Small intestine (tissue), 7 donors: ENCODE measurements at regions not wholly inside any gene's neighbourhood (a gene's known extent, or its start where the extent isn't known, plus 50 kb on each side); places are given as distances from the start of the nearest gene placed in this dataset.
A peak's percentile ranks its signal among the peaks of the same experiment; 100 is the strongest.

Experiments
- DNase-seq, 2 donors: peaks; one replicate each; pipeline versions ENCODE4 v3.0.0 to v3.0.0-alpha.2; 2013
- FAIRE-seq: peaks from 2 replicates; lab custom pipeline; 2012; peaks lifted over from hg19 to GRCh38; lab: Jason Lieb, UNC
- H3K27ac ChIP-seq, 3 donors: one replicate each; pipeline ENCODE4 v1.5.1; 2013; ENCODE audit warnings: low read length in 2 of 3, mild to moderate bottlenecking in 2 of 3, control low read depth in 1 of 3, inconsistent platforms in 1 of 3, low read depth in 1 of 3, moderate library complexity in 1 of 3
- H3K27me3 ChIP-seq, 3 donors: one replicate each; pipeline ENCODE4 v1.6.1; 2013; ENCODE audit warnings: low read length in 3 of 3, inconsistent platforms in 1 of 3; ENCODE audit not compliant: control insufficient read depth in 3 of 3, insufficient read depth in 3 of 3
- H3K36me3 ChIP-seq, 3 donors: one replicate each; pipeline ENCODE4 v1.6.1; 2013; ENCODE audit warnings: low read length in 3 of 3, inconsistent platforms in 1 of 3, low read depth in 1 of 3, mild to moderate bottlenecking in 1 of 3, moderate library complexity in 1 of 3; ENCODE audit not compliant: control insufficient read depth in 3 of 3, insufficient read depth in 2 of 3
- H3K4me1 ChIP-seq, 3 donors: one replicate each; pipeline ENCODE4 v1.6.1; 2013; ENCODE audit warnings: low read length in 2 of 3, inconsistent platforms in 1 of 3, low read depth in 1 of 3, mild to moderate bottlenecking in 1 of 3, moderate library complexity in 1 of 3; ENCODE audit not compliant: control insufficient read depth in 3 of 3, insufficient read depth in 2 of 3
- H3K4me3 ChIP-seq, 3 donors: one replicate each; pipeline ENCODE4 v1.5.1; 2013; ENCODE audit warnings: low read length in 3 of 3, control low read depth in 1 of 3, inconsistent platforms in 1 of 3, low read depth in 1 of 3, mild to moderate bottlenecking in 1 of 3, moderate library complexity in 1 of 3
- H3K9me3 ChIP-seq, 2 donors: one replicate each; pipeline ENCODE4 v1.6.1; 2013; ENCODE audit warnings: low read depth in 1 of 2, low read length in 1 of 2; ENCODE audit not compliant: control insufficient read depth in 2 of 2, insufficient read depth in 1 of 2
- WGBS, 3 donors: extraction: QIAGEN DNeasy Blood & Tissue Kit; methylation state at CpG; one replicate each; pipeline ENCODE4 v1.1.7; 2013; 5-methylcytosine and 5-hydroxymethylcytosine counted together
- donor health status: healthy with polysubstance abuse.
- donor health status: control.
- donor health status: control.
- donor health status: Bipolar disorder and iron deficiency.
- donor health status: healthy.

DNA sequence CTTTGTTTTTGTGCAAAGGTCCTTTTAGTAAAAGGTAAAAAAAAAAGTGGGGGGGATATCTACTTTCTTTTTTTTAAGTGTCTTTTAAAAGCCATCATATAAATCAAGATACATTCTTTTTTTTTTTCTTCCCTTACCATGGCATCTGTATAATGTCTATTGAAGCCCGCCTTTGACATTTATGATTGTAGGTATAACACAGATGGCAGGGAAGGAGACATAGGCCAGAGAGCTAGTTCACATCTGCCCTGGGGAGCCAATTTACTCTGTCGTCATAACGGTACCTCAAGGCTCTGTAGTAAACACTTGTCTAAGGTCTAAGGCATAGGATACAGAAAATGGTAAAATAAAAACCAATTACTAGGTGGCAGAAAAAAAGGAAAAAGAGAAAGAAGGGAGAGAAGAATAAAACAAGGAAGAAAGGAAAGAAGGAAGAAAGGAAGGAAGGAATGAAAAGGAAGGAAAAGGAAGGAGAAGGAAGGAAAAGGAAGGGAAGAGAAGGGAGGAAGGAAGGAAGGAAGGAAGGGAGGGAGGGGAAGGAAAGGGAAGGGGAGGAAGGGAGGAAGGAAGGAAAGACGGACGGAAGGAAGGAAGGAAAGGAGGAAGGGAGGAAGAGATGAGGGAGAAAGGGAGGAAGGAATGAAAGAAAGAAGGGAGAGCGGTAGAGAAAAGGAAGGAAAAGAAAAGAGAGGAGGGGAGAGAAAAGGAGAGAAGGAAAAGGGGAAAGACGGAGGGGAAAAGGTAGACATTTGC is 343.5 kb downstream of the RBM43 start:
- DNase-seq (no peak), FAIRE-seq (no peak)
- H3K36me3 ChIP-seq, result no peaks in the 10 kb centered on the region
- no peaks in the 10 kb centered on the region for H3K9me3 ChIP-seq
- H3K27ac ChIP-seq, result no peak overlapping the region
- 79 to 86% (median 80%) methylated on average over 7 of the region's 7 CpGs for WGBS, 3 donors
- peaks cover 0 to under 1% (median 0%) of the 10 kb centered on the region in 3 donors for H3K27me3 ChIP-seq
- H3K4me1 ChIP-seq, result no peaks in the 10 kb centered on the region
- H3K4me3 ChIP-seq, result no peak overlapping the region

DNA sequence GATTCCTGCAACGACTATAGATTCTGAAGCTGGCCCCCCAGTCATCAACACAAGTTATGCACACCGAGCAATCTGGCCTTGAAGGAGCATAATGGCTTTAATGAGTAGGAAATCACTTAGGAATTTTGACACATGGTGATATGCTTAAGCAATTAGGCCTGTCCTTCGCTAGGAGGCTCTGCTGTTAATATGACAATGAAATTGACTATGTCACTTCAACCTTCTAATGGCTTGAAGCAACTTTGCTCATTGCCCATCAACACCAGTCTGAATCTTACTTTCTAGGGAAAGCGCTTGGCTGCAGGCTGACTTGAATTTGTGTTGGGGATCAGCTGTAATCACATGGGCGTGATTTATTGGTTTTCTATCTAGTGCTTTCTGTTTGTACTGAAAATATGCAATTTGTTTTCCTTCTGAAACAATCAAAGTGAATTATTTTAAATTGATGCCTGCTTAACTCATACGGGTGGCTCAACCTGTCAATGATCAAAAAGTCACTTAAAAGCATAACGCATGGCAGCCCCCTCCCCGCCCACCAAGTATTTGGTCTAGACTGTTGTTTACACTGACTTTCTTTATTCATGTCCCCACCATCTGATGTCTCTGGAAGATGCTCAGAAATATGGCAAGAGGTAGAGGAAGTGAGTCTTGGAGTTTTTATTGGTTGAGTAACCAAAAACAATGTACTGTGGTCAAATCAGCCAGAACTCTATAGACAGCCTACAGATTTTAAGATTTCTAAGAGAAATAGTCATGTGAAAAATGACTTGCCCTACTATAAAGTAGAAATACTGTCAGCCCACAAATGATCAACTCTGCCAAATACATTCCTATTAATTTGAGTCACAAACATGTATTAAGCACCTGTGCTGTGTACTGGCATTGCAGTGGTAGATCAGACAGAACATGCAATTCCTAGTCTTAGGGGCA is 344.9 kb downstream of the RBM43 start:
- 64 to 81% (median 69%) methylated on average over 8 of the region's 8 CpGs for WGBS, 3 donors
- Histone ChIP-seq H3K4me3 (no peak overlapping the region), H3K27me3 (peaks cover 0 to 3% (median 0%) of the 10 kb centered on the region in 3 donors), H3K9me3 (no peaks in the 10 kb centered on the region), H3K36me3 (no peaks in the 10 kb centered on the region), H3K4me1 (no peaks in the 10 kb centered on the region), H3K27ac (no peak overlapping the region)
- DNase-seq (no peak), FAIRE-seq (no peak)

- DNase-seq, result peak in 1 of 2 donors; percentile 13
- no peak for FAIRE-seq
These were observed 349.8 kb downstream of the RBM43 start for GRCh38 chr2:150911766-150912280.

DNA sequence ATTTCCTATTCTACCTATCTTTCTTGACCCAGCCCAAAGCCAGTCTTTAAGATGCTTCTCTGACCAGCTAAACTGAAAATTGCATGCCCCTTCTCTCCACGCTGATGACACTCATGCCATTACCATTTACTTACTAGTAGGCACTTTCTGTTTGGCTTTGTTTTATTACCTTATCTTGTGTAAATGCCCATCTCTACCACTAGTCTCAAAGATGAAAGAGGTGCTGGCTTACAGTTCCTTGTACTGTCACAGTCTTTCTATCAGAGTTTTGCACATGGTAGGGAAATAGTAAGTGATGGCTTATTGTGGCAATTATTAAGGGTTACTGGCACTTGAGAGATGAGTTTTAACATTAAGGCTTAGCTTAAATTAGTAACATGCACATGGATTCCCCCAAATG is 352.1 kb downstream of the RBM43 start:
- Histone ChIP-seq H3K4me3 (no peak overlapping the region), H3K36me3 (no peaks in the 10 kb centered on the region), H3K27ac (no peak overlapping the region), H3K9me3 (no peaks in the 10 kb centered on the region), H3K27me3 (peaks cover 0 to 3% (median 0%) of the 10 kb centered on the region in 3 donors), H3K4me1 (no peaks in the 10 kb centered on the region)
- FAIRE-seq (no peak), DNase-seq (no peak)
- WGBS, 3 donors, result 44 to 76% (median 47%) methylated on average over 1 of the region's 1 CpG

More at GRCh38 chr2:150911766-150912280, 349.8 kb downstream of the RBM43 start:
- Histone ChIP-seq H3K27me3 (peaks cover 0 to 3% (median 0%) of the 10 kb centered on the region in 3 donors), H3K9me3 (no peaks in the 10 kb centered on the region), H3K4me1 (no peaks in the 10 kb centered on the region), H3K4me3 (no peak overlapping the region), H3K36me3 (no peaks in the 10 kb centered on the region), H3K27ac (peak overlapping the region in 1 of 3 donors; percentile 14)
- WGBS, 3 donors, result 49 to 57% (median 52%) methylated on average over 9 of the region's 9 CpGs

DNA sequence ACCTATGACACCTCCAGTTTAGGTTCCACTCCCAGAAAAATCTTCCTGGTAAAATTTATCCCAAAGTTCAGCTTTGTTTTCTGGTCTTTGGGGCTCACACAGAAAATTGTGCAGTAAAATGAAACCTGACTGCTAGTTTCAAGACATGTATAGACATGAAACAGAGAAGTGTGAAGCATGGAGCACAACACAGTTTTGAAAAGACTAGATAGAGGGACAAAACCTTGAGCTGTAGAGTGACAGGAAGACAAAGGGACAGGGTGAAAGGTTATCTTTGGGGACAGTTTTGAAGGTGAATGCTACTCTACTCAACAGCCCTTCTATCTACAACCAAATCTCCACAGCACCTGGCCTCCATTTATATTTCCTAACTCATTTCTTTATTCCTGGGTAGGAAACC is 352.6 kb downstream of the RBM43 start:
- H3K4me1 ChIP-seq, result no peaks in the 10 kb centered on the region
- FAIRE-seq (no peak), DNase-seq (no peak)
- H3K27ac ChIP-seq, result no peak overlapping the region
- peaks cover 0 to 3% (median 0%) of the 10 kb centered on the region in 3 donors for H3K27me3 ChIP-seq
- no peaks in the 10 kb centered on the region for H3K9me3 ChIP-seq
- H3K36me3 ChIP-seq, result no peaks in the 10 kb centered on the region
- H3K4me3 ChIP-seq, result no peak overlapping the region

DNA sequence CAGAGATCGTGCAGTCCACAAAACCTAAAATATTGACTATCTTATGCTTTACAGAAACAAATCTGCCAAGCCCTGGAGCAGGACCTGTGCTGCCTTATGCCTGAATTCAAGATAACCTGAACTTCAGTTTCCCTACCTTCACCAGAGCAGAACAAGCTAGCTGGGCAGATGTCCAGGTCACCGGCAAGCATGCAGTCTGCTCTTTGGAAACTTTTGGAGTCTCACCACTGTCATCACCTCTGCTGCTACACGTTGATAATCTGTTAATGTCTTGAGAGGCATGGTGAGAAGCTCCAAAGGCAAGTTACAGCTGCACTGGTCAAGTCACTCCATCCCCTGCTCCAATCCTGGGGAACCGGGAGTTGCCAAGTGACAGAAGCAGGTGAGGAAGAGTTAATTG is 354.2 kb downstream of the RBM43 start:
- DNase-seq, result no peak
- H3K36me3 ChIP-seq, result no peaks in the 10 kb centered on the region
- no peaks in the 10 kb centered on the region for H3K9me3 ChIP-seq
- 66 to 78% (median 72%) methylated on average over 4 of the region's 4 CpGs for WGBS, 3 donors
- FAIRE-seq, result no peak
- no peak overlapping the region for H3K27ac ChIP-seq
- H3K4me3 ChIP-seq, result no peak overlapping the region
- H3K4me1 ChIP-seq, result no peaks in the 10 kb centered on the region
- no peaks in the 10 kb centered on the region for H3K27me3 ChIP-seq

DNA sequence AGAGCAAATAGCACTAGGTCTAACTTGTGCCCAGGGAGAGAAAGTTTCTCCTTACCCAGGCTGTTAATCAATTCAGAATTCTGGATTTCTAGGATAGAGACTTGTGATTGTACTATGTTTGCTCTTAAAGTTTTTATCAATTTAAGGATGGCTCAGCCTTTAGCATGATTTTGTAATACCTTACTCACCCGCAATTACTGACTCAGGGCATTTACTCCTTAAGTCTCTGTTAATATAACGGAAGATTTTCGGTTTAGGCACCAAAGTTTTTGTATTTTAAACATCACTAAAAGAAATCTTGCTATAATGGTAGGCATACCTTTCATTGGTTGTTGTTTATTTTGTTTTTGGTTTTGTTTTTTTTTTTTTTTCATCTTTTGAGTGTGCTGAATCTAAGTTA is 358.2 kb downstream of the RBM43 start:
- no peak overlapping the region for H3K4me3 ChIP-seq
- no peaks in the 10 kb centered on the region for H3K4me1 ChIP-seq
- no peak for FAIRE-seq
- 70 to 86% (median 78%) methylated on average over 3 of the region's 3 CpGs for WGBS, 3 donors
- no peaks in the 10 kb centered on the region for H3K27me3 ChIP-seq
- H3K9me3 ChIP-seq, result peaks cover 0 to 4% of the 10 kb centered on the region in 2 donors
- no peak overlapping the region for H3K27ac ChIP-seq
- no peak for DNase-seq
- H3K36me3 ChIP-seq, result no peaks in the 10 kb centered on the region

DNA sequence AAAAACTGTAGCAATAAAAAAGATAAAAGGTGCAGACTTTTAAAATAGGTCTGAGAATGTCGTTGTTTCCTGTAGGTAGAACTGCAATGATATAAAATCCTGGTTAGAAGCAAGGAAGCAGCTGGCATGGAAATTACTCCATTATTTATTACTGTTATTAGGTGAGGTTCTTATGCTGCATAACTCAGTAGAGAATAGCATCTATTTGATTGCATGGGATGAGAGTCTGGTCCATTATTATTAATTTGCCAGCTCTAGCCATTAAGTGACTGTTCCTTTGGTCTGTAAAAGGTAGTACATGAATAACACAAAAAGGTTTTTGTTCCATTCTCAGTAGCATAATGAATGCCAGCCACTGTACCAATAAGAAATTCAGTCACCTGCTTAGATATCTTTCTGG is 358.6 kb downstream of the RBM43 start:
- Histone ChIP-seq H3K27me3 (no peaks in the 10 kb centered on the region), H3K4me1 (no peaks in the 10 kb centered on the region), H3K36me3 (no peaks in the 10 kb centered on the region), H3K9me3 (peaks cover 0 to 7% of the 10 kb centered on the region in 2 donors), H3K27ac (no peak overlapping the region), H3K4me3 (no peak overlapping the region)
- WGBS, 3 donors, result 26 to 67% (median 32%) methylated on average over 1 of the region's 1 CpG
- DNase-seq, result no peak
- no peak for FAIRE-seq
